NB4 (cell line): ENCODE measurements at regions not wholly inside any gene's neighbourhood (a gene's known extent, or its start where the extent isn't known, plus 50 kb on each side); places are given as distances from the start of the nearest gene placed in this dataset.

Experiments used
- DNase-seq: peaks from one replicate; pipeline ENCODE4 v3.0.0; 2010; ENCODE audit warnings: low read depth
- H3K4me3 ChIP-seq: one replicate; pipeline ENCODE4 v1.5.1; 2011; ENCODE audit warnings: mild to moderate bottlenecking, low read depth, low read length, moderate library complexity
- MYC ChIP-seq: IDR thresholded peaks from 2 replicates; pipeline ENCODE4 v1.6.1; 2011; ENCODE audit warnings: low read depth, low read length
- POLR2A ChIP-seq: IDR thresholded peaks from 2 replicates; pipeline ENCODE4 v1.6.1; 2011; ENCODE audit warnings: mild to moderate bottlenecking; ENCODE audit not compliant: insufficient read length; ENCODE audit errors: extremely low read depth
- TF ChIP-seq, protein P1 (sequence below): IDR thresholded peaks from one replicate; pipeline ENCODE4 v1.5.1; 2012; ENCODE audit warnings: low read depth, low read length
- TF ChIP-seq, protein P2 (sequence below): IDR thresholded peaks from 2 replicates; pipeline ENCODE4 v1.6.1; 2011; ENCODE audit warnings: low read depth, low read length

DNA sequence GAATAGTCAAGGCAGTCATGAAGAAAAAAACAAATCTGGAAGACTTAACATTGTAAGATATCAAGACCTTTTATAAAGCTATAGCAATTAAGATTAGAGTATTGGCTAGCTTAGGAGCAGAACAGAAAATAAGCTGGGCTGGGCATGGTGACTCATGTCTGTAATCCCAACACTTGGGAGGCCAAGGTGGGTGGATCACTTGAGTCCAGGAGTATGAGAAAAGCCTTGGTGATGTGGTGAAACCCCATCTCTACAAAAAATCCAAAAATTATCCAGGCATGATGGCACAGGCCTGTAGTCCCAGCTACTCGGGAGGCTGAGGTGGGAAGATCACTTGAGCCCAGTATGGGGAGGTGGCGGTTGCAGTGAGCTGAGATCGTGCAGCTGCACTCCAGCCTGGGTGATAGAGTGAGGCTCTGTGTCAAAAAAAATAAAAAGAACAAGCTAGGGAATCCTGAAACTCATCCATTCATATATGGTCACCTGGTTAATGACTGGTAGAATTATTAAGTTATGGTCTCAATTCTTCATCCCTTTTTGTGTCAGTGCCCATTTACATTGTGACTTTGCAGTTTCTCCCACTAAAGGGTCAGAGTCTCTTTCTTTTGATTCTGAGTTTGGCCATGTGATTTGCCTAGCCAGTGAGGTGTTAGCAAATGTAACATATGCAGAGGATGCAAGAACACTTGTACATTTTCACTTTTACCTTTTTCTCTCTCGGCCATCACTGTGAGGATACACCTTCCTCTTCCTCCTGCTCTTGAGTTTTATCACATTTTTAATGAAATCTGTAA is 144.6 kb upstream of the SGCD start:
- DNase-seq, result no peak
- no peak overlapping the region for H3K4me3 ChIP-seq
- TF ChIP-seq MYC, result no peak

DNA sequence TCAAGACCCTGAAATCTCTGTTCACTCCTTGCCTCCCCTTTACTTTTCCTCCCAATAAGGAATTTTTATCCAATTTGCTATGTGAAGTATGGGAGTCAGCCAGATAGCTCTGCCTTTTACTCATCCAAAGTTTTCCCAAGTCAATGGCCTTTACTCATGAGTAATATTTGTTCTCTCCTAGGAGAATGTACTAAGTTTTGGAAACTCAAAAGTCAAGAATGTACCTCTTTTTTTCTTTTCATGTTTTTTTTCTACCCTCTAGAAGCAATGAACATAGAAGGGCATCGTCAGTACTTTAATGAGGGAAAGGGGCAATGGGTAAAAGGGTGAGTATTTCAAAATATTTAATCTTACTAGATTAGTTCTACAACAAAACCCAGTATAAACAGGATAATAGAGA is 140.2 kb upstream of the SGCD start:
- H3K4me3 ChIP-seq, result no peak overlapping the region
- TF ChIP-seq, protein P1, sequence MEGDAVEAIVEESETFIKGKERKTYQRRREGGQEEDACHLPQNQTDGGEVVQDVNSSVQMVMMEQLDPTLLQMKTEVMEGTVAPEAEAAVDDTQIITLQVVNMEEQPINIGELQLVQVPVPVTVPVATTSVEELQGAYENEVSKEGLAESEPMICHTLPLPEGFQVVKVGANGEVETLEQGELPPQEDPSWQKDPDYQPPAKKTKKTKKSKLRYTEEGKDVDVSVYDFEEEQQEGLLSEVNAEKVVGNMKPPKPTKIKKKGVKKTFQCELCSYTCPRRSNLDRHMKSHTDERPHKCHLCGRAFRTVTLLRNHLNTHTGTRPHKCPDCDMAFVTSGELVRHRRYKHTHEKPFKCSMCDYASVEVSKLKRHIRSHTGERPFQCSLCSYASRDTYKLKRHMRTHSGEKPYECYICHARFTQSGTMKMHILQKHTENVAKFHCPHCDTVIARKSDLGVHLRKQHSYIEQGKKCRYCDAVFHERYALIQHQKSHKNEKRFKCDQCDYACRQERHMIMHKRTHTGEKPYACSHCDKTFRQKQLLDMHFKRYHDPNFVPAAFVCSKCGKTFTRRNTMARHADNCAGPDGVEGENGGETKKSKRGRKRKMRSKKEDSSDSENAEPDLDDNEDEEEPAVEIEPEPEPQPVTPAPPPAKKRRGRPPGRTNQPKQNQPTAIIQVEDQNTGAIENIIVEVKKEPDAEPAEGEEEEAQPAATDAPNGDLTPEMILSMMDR, result no peak
- DNase-seq, result no peak

DNA sequence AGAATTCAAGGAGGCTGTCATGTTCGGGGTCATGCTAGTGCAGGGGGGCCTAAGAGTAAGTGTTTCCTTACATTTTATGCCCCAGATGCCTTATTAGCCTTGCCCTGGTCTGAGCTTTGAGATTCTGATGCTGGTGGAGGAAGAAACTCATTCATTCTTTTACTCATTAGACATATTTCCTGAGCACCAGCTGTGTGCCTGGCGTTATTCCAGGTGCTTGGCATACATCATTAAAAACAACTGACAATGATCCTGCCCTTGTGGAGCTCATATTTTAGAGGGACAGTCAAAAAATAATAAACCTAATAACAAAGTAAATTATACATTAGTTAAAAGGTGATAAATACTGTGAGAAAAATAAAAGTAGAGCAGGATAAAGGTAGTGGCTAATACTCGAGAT is 138.9 kb upstream of the SGCD start:
- no peak for DNase-seq
- no peak for TF ChIP-seq MYC
- TF ChIP-seq, protein P2, sequence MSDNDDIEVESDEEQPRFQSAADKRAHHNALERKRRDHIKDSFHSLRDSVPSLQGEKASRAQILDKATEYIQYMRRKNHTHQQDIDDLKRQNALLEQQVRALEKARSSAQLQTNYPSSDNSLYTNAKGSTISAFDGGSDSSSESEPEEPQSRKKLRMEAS, result no peak
- TF ChIP-seq, protein P1, result no peak
- no peak for TF ChIP-seq POLR2A
- H3K4me3 ChIP-seq, result no peak overlapping the region

DNA sequence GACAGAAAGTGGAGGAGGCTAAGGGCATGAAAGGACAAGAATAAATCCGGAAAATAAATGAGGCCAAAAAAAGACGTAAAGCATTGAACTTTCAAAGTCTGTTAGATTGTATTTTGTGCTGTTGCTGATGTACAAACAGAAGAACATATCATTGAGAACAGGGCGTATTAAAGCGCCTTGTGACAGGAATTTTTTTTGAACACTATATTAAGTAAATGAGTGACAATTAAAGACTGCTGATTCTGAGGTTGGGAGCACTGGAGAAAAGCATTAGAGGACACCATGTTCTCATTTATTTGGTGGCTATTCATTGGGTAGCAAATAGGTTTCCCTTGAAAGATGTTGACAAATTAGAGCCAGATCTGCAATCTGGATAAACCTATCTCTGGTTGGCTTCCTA is 137.3 kb upstream of the SGCD start:
- TF ChIP-seq, protein P1, result no peak
- TF ChIP-seq, protein P2, result no peak
- TF ChIP-seq POLR2A (no peak), MYC (no peak)
- no peak overlapping the region for H3K4me3 ChIP-seq
- no peak for DNase-seq

DNA sequence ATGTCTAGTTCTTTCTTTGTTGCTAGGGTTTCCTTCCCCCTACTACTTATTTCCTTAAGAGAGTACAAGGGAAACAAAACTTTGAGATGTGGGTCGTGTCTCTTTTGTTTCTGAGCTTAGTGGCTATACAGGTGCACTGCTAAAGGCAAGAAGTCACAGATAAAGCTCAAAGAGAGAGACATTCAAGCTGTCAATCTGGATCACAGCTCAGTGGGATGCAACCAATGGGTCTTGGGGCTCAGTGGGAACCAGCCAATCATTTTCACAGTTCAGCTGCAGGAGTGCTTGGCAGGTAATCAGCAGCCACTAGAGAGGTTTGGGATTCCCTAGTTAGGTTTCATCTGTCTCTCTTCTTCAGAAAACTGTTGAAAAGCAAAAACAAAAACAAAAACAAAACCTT is 135.4 kb upstream of the SGCD start:
- TF ChIP-seq POLR2A, result no peak
- TF ChIP-seq, protein P1, result no peak
- TF ChIP-seq, protein P2, result no peak
- TF ChIP-seq MYC, result no peak
- DNase-seq, result no peak

DNA sequence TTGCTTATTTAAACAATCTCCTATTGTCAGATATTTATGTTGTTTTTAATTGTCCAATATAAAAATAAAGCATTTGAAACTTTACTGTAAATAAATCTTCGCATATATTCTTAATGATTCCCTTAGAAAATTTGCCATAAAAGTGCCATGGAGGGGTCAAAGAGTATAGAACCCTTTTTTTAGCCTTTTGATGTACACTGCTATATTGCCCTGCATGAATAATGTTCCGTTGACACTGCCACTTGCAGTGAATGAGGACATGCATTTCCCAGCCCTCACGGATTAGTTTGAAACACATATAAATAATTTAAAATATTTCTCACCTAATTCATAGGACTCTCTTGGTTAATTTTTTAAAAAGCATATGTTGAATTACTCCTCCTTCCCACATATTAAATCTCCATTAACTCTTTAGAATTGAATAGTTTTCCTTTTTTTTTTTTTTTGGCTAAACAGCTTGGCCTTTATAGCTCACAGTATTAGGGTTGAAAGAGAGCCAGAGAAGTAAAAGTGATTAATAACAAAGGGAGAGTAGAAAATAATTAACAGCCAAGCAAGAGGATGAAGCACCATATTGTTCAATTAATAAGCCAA is 129.8 kb upstream of the SGCD start:
- no peak for TF ChIP-seq POLR2A
- no peak for TF ChIP-seq MYC
- TF ChIP-seq, protein P2, result no peak
- TF ChIP-seq, protein P1, result no peak
- no peak overlapping the region for H3K4me3 ChIP-seq
- DNase-seq, result no peak

More for the DNA sequence above, 135.4 kb upstream of the SGCD start:
- no peak overlapping the region for H3K4me3 ChIP-seq
